LNCaP clone FGC (cell line): ENCODE measurements at regions not wholly inside any gene's neighbourhood (a gene's known extent, or its start where the extent isn't known, plus 50 kb on each side); places are given as distances from the start of the nearest gene placed in this dataset.

ENCODE experiments used
- DNase-seq: peaks from one replicate; pipeline ENCODE4 v3.0.0-alpha.2; 2011; ENCODE audit warnings: low read depth
- H3K4me3 ChIP-seq: 2 replicates; pipeline ENCODE4 v1.5.1; 2011; ENCODE audit warnings: mild to moderate bottlenecking, low read depth, low read length, control low read depth
- TF ChIP-seq, protein P1 (sequence below): IDR thresholded peaks from 2 replicates; pipeline ENCODE4 v1.5.1; 2012; ENCODE audit warnings: mild to moderate bottlenecking; ENCODE audit not compliant: control insufficient read depth, insufficient read depth; ENCODE audit errors: extremely low read depth

GRCh38 chr13:82900453-82900852 is 981.8 kb downstream of the SLITRK1 start:
- no peak for DNase-seq
- no peak overlapping the region for H3K4me3 ChIP-seq
- TF ChIP-seq, protein P1, sequence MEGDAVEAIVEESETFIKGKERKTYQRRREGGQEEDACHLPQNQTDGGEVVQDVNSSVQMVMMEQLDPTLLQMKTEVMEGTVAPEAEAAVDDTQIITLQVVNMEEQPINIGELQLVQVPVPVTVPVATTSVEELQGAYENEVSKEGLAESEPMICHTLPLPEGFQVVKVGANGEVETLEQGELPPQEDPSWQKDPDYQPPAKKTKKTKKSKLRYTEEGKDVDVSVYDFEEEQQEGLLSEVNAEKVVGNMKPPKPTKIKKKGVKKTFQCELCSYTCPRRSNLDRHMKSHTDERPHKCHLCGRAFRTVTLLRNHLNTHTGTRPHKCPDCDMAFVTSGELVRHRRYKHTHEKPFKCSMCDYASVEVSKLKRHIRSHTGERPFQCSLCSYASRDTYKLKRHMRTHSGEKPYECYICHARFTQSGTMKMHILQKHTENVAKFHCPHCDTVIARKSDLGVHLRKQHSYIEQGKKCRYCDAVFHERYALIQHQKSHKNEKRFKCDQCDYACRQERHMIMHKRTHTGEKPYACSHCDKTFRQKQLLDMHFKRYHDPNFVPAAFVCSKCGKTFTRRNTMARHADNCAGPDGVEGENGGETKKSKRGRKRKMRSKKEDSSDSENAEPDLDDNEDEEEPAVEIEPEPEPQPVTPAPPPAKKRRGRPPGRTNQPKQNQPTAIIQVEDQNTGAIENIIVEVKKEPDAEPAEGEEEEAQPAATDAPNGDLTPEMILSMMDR, result no peak

DNA sequence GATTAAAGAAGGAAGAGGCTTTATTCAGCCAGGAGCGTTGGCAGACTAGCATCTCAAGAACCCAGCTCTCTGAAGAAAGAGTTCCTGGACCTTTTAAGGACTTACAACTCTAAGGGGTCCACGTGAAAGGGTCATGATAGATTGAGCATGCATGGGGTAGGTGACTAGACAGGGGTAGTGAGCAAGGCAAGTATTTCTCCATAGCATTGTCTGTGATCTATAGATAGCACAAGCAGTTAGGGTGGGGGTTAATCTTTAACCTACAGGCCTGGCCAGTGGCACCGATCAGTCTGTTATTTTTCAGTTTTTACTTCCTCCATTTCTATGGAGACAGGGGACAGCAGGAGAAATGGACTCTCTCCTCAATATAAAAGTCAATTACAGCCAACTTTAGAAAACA is 983.7 kb downstream of the SLITRK1 start:
- no peak for DNase-seq
- H3K4me3 ChIP-seq, result no peak overlapping the region
- TF ChIP-seq, protein P1, result no peak

DNA sequence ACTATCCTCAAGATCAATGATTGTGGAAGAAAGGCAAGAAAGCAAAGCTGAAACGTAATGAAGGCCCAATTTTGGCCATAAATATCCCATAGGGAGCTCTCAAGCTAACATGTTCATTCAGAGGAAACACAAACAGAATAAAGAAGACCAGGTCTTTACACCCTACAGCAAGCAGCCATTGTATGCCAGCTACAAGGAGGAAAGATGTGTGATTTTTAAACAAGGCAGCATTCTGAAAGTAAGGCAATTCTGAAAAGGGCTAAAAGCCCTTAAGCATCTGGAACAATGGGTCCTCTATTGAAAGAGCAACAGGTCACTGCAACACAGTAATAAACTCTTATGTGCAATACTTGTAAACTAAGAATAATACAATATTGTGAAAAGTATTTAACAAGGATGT is 1002.4 kb downstream of the SLITRK1 start:
- no peak overlapping the region for H3K4me3 ChIP-seq
- TF ChIP-seq, protein P1, result no peak
- DNase-seq, result no peak

DNA sequence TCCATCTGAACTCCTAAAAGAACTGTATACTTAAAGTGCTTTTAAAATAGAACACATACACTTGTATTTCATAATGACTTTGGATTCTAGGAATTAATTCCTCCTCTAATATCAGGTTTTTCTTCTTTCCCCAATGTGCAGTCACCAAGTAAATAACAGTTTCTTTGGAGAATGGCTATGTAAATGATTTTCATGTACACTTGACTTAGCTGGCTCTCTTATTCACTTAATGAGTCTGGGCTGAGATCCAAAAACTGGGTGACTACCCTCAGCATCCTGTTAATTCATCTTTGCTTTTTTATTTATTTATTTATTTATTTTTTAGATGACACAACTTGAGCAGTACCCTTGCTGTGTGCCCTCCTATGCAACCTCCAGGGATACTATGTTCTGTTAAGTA is 1003.7 kb downstream of the SLITRK1 start:
- H3K4me3 ChIP-seq, result no peak overlapping the region
- TF ChIP-seq, protein P1, result no peak
- peak; percentile 71 for DNase-seq

DNA sequence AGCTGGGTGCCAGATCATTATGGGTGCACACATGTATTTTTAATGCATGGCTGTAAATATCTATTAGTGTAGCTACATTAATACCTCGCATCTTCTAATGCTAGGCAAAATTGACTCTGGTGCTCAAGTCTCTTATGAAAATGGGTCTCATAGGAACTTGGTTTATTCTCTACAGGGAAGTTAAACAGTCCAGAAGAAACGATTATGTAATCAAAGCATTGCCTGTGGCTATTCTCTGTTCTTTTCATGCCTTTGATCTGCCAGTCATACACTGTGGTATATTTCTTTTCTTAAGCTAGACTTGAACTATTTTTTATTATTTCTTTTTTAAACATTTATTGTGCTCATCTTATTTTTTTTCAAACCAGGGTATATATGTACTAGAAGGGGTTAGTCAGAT is 1015.0 kb downstream of the SLITRK1 start:
- DNase-seq, result no peak
- H3K4me3 ChIP-seq, result no peak overlapping the region
- TF ChIP-seq, protein P1, result no peak

- TF ChIP-seq, protein P1, result no peak
- DNase-seq, result no peak
- H3K4me3 ChIP-seq, result no peak overlapping the region
Observed at GRCh38 chr13:82850644-82851043, 1031.6 kb downstream of the SLITRK1 start.

DNA sequence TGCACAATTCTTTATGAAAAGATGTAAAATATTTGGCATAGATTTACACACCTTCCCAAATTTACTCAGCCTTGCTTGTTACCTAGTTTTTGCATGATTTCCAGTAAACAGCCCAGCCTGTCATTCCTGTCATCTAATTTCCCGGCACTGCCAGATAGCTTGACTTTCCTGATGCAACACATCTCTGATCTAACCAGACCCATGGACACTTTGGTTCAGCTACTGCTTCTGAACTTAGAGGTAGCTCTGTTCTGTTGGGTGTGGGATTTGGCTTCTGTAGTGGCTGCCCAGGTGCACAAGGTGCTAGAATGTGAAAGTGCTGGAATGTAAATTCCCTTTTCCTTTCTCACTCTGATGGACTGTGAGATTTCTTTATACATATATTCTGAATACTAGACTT is 1033.5 kb downstream of the SLITRK1 start:
- no peak for DNase-seq
- no peak overlapping the region for H3K4me3 ChIP-seq
- TF ChIP-seq, protein P1, result no peak
